K562 (cell line): ENCODE measurements at regions not wholly inside any gene's neighbourhood (a gene's known extent, or its start where the extent isn't known, plus 50 kb on each side); places are given as distances from the start of the nearest gene placed in this dataset.

Experiments
- ATAC-seq: fragments of 200-7000 bp; cut with Tn5 transposase; 3 replicates; pipeline ENCODE4 v1.9.1; 2020; ENCODE audit warnings: moderate library complexity
- BruUV-seq: library from RNA; stranded (reverse); fragments of 400-500 nt; replicated peaks from 2 replicates; lab custom pipeline; 2021; lab: Mats Ljungman, UMichigan
- CTCF ChIA-PET: fragments of 300-600 bp; formaldehyde crosslinking; extraction: SDS; loops from one replicate; lab custom pipeline; 2021; ENCODE audit warnings: low intra/inter-chr PET ratio; lab: Yijun Ruan, JAX
- POLR2A ChIA-PET: fragments of 300-600, 350-650 bp; sonication (Branson Sonifier 250); formaldehyde crosslinking; extraction: SDS; loops from one replicate; lab custom pipeline; 2021; ENCODE audit warnings: antibody characterized with exemption, inconsistent platforms; lab: Yijun Ruan, JAX
- DNase-seq, 4 experiments: peaks; one replicate each; pipeline versions ENCODE4 v3.0.0 to v3.0.0-alpha.2; 2011 to 2018; ENCODE audit warnings: low spot score in 3 of 4, mixed read lengths in 3 of 4; ENCODE audit errors: extremely low read depth in 1 of 4
- FAIRE-seq: peaks from 2 replicates; lab custom pipeline; 2011; peaks lifted over from hg19 to GRCh38; lab: Jason Lieb, UNC
- H2AFZ ChIP-seq: 2 replicates; pipeline ENCODE4 v1.6.0; 2011; ENCODE audit warnings: low read depth, low read length, control low read depth, inconsistent platforms
- H3K27ac ChIP-seq: fragments of 200-600 bp; 3 replicates; pipeline ENCODE4 v1.8.0; 2011; ENCODE audit warnings: low read depth, mild to moderate bottlenecking, control low read depth, inconsistent platforms, low read length, moderate library complexity, mixed read lengths; ENCODE audit errors: extremely low read depth
- H3K27me3 ChIP-seq, 2 experiments: fragments of 300-600 bp in 1 of 2; 2 replicates in 1 of 2; 3 replicates in 1 of 2; pipeline versions ENCODE4 v1.6.0 to v1.8.0; 2011; ENCODE audit warnings: inconsistent platforms in 2 of 2, low read length in 2 of 2, mild to moderate bottlenecking in 1 of 2, mixed read lengths in 1 of 2, moderate library complexity in 1 of 2; ENCODE audit not compliant: control insufficient read depth in 2 of 2, insufficient read depth in 2 of 2
- H3K36me3 ChIP-seq: fragments of 300-600 bp; 3 replicates; pipeline ENCODE4 v1.8.0; 2011; ENCODE audit warnings: mild to moderate bottlenecking, low read length, inconsistent platforms; ENCODE audit not compliant: control insufficient read depth, insufficient read depth
- H3K4me1 ChIP-seq, 2 experiments: fragments of 200-600 bp in 1 of 2; replicated peaks in 1 of 2; 2 replicates in 1 of 2; 3 replicates in 1 of 2; pipeline versions ENCODE4 v1.5.1 to v1.8.0; 2011; ENCODE audit warnings: inconsistent platforms in 2 of 2, low read length in 2 of 2, mild to moderate bottlenecking in 1 of 2, mixed read lengths in 1 of 2, moderate library complexity in 1 of 2; ENCODE audit not compliant: control insufficient read depth in 2 of 2, insufficient read depth in 2 of 2
- H3K4me2 ChIP-seq: 2 replicates; pipeline ENCODE4 v1.6.1; 2011; ENCODE audit warnings: low read length, control low read depth, inconsistent platforms, mixed read lengths; ENCODE audit not compliant: insufficient read depth
- H3K4me3 ChIP-seq: fragments of 200-600 bp; sonication (generic), shearing (Covaris generic); 2 replicates; pipeline ENCODE4 v1.5.1; 2016; ENCODE audit warnings: control low read depth, inconsistent platforms
- H3K79me2 ChIP-seq: fragments of 200-600 bp; 3 replicates; pipeline ENCODE4 v1.8.0; 2011; ENCODE audit warnings: low read length, inconsistent platforms; ENCODE audit not compliant: control insufficient read depth, insufficient read depth
- H3K9ac ChIP-seq, 2 experiments: 2 replicates each; pipeline versions ENCODE4 v1.6.0 to v1.6.1; 2011; ENCODE audit warnings: low read depth in 2 of 2, low read length in 2 of 2, control low read depth in 1 of 2, inconsistent platforms in 1 of 2, mild to moderate bottlenecking in 1 of 2, mixed read lengths in 1 of 2; ENCODE audit not compliant: insufficient read depth in 1 of 2
- H3K9me1 ChIP-seq: one replicate; pipeline ENCODE4 v1.6.0; 2011; ENCODE audit warnings: inconsistent platforms, mild to moderate bottlenecking, low read length, moderate library complexity; ENCODE audit not compliant: control insufficient read depth, insufficient read depth
- H3K9me3 ChIP-seq: replicated peaks from 2 replicates; pipeline ENCODE4 v1.5.1; 2011; ENCODE audit warnings: low read depth, low read length, inconsistent platforms; ENCODE audit not compliant: control insufficient read depth, insufficient read depth
- H4K20me1 ChIP-seq: replicated peaks from 2 replicates; pipeline ENCODE4 v1.6.1; 2011; ENCODE audit warnings: low read length, inconsistent platforms, mixed read lengths; ENCODE audit not compliant: control insufficient read depth, insufficient read depth
- HDAC8 ChIP-seq: fragments of 450-650 bp; IDR thresholded peaks from 2 replicates; pipeline ENCODE4 v1.6.1; 2016; ENCODE audit warnings: mild to moderate bottlenecking, missing genetic modification characterization, moderate library complexity, missing compliant biosample characterization
- WGBS: fragments of 100-300 bp; shearing (Covaris generic); methylation state at CpG from one replicate; pipeline ENCODE4 v1.1.6; 2016; ENCODE audit warnings: low coverage, mixed read lengths; ENCODE audit not compliant: insufficient coverage; ENCODE audit errors: missing lambda C conversion rate; 5-methylcytosine and 5-hydroxymethylcytosine counted together
- in situ Hi-C: fragments of 300-500 bp; cut with MboI; formaldehyde crosslinking; loops from 4 replicates; pipeline ENCODE4 v1.15.0; 2018; ENCODE audit warnings: inconsistent platforms, mixed read lengths
- intact Hi-C: fragments of 100-400 bp; cut with micrococcal nuclease; formaldehyde crosslinking; loops from 2 replicates; pipeline ENCODE4 v1.14.2; 2022
- TF ChIP-seq, protein P1 (sequence below): fragments of 250-450 bp; sonication (Bioruptor Pico); IDR thresholded peaks from 2 replicates; pipeline ENCODE4 v1.8.0; 2022; ENCODE audit warnings: moderate library complexity, mild to moderate bottlenecking, inconsistent platforms

DNA sequence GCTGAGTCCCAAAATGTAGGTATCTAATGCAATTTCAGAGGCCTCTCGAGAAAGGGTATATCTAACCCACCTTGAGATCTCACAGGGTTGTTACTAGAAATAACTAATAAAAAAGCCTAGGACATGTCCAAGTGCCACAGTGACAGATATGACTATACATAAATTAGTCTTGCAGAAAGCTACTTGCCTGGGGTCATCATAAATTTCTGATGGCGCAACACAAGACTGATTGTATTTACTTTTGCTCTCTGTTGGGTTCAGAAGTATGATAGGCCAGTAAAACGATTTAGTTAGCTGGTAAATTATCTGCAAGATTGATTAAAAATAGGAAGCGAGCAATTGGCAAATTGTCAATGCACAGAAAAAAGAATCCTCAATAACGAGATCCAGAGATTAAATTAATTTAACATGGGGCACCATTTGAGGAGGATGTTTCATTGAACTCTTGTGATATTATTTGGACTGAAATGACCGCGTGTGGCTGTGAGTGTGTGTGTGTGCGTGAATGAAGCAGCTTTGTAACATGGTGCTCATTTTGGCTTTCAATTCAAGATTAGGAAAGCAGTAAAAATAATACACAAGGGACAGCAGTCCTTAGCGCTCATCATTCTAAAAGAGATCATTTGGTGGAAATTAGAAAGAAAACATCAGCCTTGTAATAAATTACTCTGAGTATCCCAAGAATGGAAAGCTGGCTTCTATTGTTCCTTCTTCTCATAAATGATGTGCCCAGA lies 157.4 kb upstream of the ZFHX3 start:
- CTCF ChIA-PET, result no interaction called here
- Histone ChIP-seq H3K27ac (no peak overlapping the region), H4K20me1 (peaks cover 2% of the 10 kb centered on the region; the same call in 1 of the 2 replicates), H3K9me3 (no peaks in the 10 kb centered on the region), H3K4me2 (no peak overlapping the region), H3K9ac (no peak overlapping the region), H3K36me3 (no peaks in the 10 kb centered on the region), H3K4me3 (no peak overlapping the region)
- BruUV-seq, result no TSS peak
- in situ Hi-C loops, result no loop called here
- no peak for FAIRE-seq
- TF ChIP-seq, protein P1, sequence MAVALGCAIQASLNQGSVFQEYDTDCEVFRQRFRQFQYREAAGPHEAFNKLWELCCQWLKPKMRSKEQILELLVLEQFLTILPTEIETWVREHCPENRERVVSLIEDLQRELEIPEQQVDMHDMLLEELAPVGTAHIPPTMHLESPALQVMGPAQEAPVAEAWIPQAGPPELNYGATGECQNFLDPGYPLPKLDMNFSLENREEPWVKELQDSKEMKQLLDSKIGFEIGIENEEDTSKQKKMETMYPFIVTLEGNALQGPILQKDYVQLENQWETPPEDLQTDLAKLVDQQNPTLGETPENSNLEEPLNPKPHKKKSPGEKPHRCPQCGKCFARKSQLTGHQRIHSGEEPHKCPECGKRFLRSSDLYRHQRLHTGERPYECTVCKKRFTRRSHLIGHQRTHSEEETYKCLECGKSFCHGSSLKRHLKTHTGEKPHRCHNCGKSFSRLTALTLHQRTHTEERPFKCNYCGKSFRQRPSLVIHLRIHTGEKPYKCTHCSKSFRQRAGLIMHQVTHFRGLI, result no peak
- TF ChIP-seq HDAC8 (tag), result no peak
- TF ChIP-seq, all 486 proteins: peak for 0
- Histone ChIP-seq H3K4me1 (no peaks in the 10 kb centered on the region), H2AFZ (no peak overlapping the region), H3K9me1 (no peaks in the 10 kb centered on the region), H3K27me3 (no peaks in the 10 kb centered on the region), H3K79me2 (no peaks in the 10 kb centered on the region)
- ATAC-seq, result no peak
- under 1% methylated on average over 9 of the region's 9 CpGs for WGBS
- intact Hi-C loops, result no loop called here
- POLR2A ChIA-PET, result interaction anchor here (0.7 to 1.2 kb wide), 2 partner anchors 9 to 60 kb away, joined by 3 read pairs; no protein-coding TSS in a partner anchor
- DNase-seq, result no peak
